BLaER1 treated with 17β-estradiol and CSF1 and Interleukin-3, amounts not matched to agents 10 nM and 100 nM (cell line): ENCODE measurements at regions not wholly inside any gene's neighbourhood (a gene's known extent, or its start where the extent isn't known, plus 50 kb on each side); places are given as distances from the start of the nearest gene placed in this dataset.
"Not testable (repeated sequence)": the region's sequence is repeated elsewhere in the genome, so short reads cannot be mapped to it uniquely, and the experiment has no call there.

Source experiments
- H3K27ac ChIP-seq, 11 experiments: shearing (Covaris generic); formaldehyde crosslinking; 2 replicates each; pipeline ENCODE4 v1.8.1; 2022
- H3K27me3 ChIP-seq, 11 experiments: shearing (Covaris generic); formaldehyde crosslinking; 2 replicates each; pipeline ENCODE4 v1.8.1; 2022
- H3K36me3 ChIP-seq, 11 experiments: shearing (Covaris generic); formaldehyde crosslinking; 2 replicates each; pipeline ENCODE4 v1.8.1; 2022
- H3K4me1 ChIP-seq, 10 experiments: shearing (Covaris generic); formaldehyde crosslinking; 2 replicates each; pipeline ENCODE4 v1.8.1; 2022
- H3K4me2 ChIP-seq, 11 experiments: shearing (Covaris generic); formaldehyde crosslinking; 2 replicates each; pipeline ENCODE4 v1.8.1; 2022
- H3K4me3 ChIP-seq, 10 experiments: shearing (Covaris generic); formaldehyde crosslinking; 2 replicates each; pipeline ENCODE4 v1.8.1; 2022
- H3K9ac ChIP-seq, 11 experiments: shearing (Covaris generic); formaldehyde crosslinking; 2 replicates each; pipeline ENCODE4 v1.8.1; 2022
- H3K9me3 ChIP-seq, 11 experiments: shearing (Covaris generic); formaldehyde crosslinking; replicated peaks in 1 of 11; 2 replicates each; pipeline ENCODE4 v1.8.1; 2022
- H4K20me1 ChIP-seq, 11 experiments: shearing (Covaris generic); formaldehyde crosslinking; 2 replicates each; pipeline ENCODE4 v1.8.1; 2022
- Cebpa-rat ChIP-seq, 11 experiments: shearing (Covaris generic); IDR thresholded peaks; 2 replicates each; pipeline ENCODE4 v1.8.1; 2022

DNA sequence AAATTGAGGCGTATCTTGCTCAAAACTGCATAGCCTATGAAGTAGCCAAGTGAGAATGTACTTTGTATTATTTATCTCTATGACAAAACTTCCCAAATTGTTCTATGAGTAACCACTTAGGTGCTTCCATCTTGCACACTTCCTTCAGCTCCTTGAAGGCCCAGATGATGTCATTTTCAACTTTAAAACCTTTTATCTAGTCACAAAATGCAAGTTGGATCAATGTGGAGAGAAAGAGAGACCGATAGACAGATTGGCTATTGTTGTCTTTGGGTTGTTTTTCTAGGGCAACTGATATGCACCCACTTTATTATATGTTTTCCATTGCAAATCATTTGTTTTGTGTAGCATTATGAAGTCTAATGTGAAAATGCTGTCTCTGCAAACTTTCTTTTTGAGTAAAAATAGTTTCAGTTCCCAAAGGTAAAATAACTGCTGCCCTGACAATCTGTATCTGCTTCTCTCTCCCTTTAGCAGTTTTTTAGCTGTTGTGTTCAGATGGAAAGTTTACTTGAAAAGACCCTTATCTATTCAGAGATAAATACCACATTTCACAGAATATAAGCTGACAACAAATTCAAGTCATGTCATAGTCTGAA is 73.7 kb upstream of the CITED2 start:
- TF ChIP-seq Cebpa-rat (IDR thresholded peaks at IDR 0.05) = no peak
- peaks cover 0 to 24% (median 8%) of the 10 kb centered on the region in 10 experiments; a peak in 14 of 20 replicates for H3K4me1 ChIP-seq
- no peak overlapping the region for H3K9ac ChIP-seq
- H3K36me3 ChIP-seq = no peaks in the 10 kb centered on the region
- no peak overlapping the region for H3K4me3 ChIP-seq
- no peak overlapping the region for H3K27ac ChIP-seq
- no peaks in the 10 kb centered on the region for H3K27me3 ChIP-seq
- H3K9me3 ChIP-seq = no peaks in the 10 kb centered on the region; a peak in 1 of 22 replicates
- no peaks in the 10 kb centered on the region for H4K20me1 ChIP-seq
- H3K4me2 ChIP-seq = peak overlapping the region in 2 of 11 experiments; percentile 15 to 46; a peak in 4 of 22 replicates

DNA sequence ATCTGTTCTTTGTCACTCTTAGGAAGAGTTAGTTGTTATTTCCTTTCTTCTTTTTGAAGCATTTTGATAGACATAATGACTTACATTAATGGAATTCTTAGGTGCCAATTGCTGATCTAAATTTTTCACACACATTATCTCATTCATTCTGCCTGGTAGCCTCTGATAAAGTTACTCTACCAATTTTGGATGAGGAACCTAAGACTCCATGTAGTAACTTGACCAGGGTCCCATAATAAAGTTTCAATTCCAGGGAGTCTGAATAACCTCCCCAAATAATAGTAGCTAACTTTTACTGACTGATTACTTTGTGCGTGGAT is 73.2 kb upstream of the CITED2 start:
- H3K27ac ChIP-seq = no peak overlapping the region
- no peaks in the 10 kb centered on the region for H3K36me3 ChIP-seq
- H3K9ac ChIP-seq = no peak overlapping the region
- H3K4me2 ChIP-seq = peak overlapping the region in 6 of 11 experiments; percentile 10 to 46 (median 30); a peak in 4 of 22 replicates
- H3K4me1 ChIP-seq = peaks cover 0 to 27% (median 8%) of the 10 kb centered on the region in 10 experiments; a peak in 15 of 20 replicates
- H3K27me3 ChIP-seq = no peaks in the 10 kb centered on the region
- no peak overlapping the region for H3K4me3 ChIP-seq
- H4K20me1 ChIP-seq = no peaks in the 10 kb centered on the region
- no peak for TF ChIP-seq Cebpa-rat (IDR thresholded peaks at IDR 0.05)
- no peaks in the 10 kb centered on the region; a peak in 1 of 22 replicates for H3K9me3 ChIP-seq

DNA sequence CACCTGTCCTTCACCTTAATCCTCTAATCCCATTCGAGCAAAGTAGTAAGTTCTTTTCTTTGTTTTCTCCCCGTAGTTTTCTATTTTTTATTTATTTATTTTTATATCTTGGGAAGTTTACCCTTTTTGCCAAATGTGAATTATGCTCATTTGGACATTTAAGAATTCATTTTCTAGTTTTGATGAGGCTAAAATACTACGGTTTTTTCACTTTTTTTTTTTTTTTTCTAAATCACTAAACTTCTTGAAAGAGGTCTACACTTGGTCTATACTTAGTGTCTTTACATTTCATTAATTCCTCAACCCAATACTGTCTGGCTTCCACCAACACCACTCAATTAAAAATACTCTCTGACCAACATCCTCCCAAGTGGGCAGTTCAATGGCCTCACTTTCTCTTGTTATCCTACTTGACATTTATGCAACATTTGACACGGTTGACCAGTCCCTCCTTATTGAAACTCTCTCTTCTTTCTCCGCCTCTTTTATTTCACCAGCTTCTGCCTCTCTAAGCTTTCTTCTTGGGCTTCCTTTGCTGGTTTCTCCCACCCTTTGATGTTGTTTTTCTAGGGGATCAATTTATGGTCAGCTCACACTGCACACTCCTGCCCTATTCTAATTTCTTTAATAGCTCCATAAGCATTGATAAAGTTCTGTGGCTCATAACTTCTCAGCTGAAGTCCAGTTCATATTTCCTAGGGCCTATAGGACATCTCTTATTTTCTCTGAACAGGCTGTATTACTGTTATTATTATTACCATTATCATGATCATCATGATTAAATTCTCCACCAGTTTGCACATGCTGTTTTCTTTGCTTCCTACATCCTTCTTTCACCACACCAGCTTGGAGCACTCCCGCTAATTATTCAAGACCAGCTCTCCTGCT is 72.6 kb upstream of the CITED2 start:
- Histone ChIP-seq H4K20me1 (no peaks in the 10 kb centered on the region), H3K27ac (no peak overlapping the region), H3K4me2 (peak overlapping the region in 9 of 11 experiments; percentile 4 to 47 (median 27); a peak in 14 of 22 replicates), H3K9ac (no peak overlapping the region), H3K4me3 (no peak overlapping the region), H3K9me3 (no peaks in the 10 kb centered on the region; a peak in 1 of 22 replicates), H3K4me1 (peaks cover 5 to 33% (median 13%) of the 10 kb centered on the region in 10 experiments; a peak in 17 of 20 replicates), H3K27me3 (no peaks in the 10 kb centered on the region), H3K36me3 (no peaks in the 10 kb centered on the region)
- no peak for TF ChIP-seq Cebpa-rat (IDR thresholded peaks at IDR 0.05)

DNA sequence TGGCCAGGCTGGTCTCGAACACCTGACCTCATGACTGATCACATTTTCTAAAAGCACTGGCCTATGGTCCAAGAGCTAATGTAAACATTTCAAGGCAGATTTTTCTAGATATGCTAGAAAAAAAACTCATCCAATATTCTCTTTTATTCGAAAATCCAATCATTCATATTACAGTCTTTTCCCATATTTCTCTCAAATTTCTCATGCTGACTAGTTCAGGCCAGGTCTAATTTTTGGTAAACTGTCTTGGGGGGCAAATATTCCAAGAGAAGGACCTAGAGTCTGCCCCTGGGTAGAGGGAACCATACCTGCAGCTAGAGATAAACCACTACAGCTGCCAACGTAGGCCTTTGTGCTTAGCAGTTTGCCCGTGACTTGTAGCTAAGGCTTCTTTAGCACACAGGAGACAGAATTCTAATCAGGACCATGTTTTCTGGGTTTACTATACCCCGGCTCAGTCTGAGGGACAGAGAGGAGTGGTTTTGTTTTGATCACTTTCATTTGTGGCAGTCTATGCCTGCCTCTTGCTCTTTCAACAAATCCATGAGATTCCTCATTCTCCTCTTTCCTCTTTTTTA is 71.8 kb upstream of the CITED2 start:
- Histone ChIP-seq H3K9ac (no peak overlapping the region), H3K4me1 (peaks cover 7 to 37% (median 14%) of the 10 kb centered on the region in 10 experiments; a peak in 17 of 20 replicates), H3K27me3 (no peaks in the 10 kb centered on the region), H3K4me2 (peak overlapping the region in 1 of 11 experiments; percentile 43; a peak in 1 of 22 replicates), H3K36me3 (no peaks in the 10 kb centered on the region), H3K9me3 (no peaks in the 10 kb centered on the region; a peak in 1 of 22 replicates), H3K4me3 (no peak overlapping the region), H3K27ac (no peak overlapping the region), H4K20me1 (no peaks in the 10 kb centered on the region)
- TF ChIP-seq Cebpa-rat (IDR thresholded peaks at IDR 0.05) = no peak

DNA sequence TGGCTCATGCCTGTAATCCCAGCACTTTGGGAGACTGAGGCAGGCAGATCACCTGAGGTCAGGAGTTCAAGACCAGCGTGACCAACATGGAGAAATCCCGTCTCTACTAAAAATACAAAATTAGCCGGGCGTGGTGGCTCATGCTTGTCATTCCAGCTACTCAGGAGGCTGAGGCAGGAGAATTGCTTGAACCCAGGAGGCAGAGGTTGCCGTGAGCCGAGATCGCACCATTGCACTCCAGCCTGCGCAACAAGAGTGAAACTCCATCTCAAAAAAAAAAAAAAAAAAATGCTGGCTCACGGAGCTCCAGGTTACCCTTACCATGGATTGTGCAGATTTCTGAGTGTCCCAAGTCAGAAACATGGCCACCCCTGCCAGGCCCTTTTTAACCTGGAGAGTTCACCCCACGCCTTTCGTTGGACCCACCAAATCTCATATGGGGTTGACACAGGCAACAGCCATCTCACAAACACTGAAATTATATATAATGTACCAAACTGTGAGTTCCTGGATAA is 69.9 kb upstream of the CITED2 start:
- not testable (repeated sequence) for H3K4me2 ChIP-seq, H3K9me3 ChIP-seq, H4K20me1 ChIP-seq, H3K27me3 ChIP-seq, H3K4me3 ChIP-seq, H3K36me3 ChIP-seq, H3K27ac ChIP-seq, H3K9ac ChIP-seq
- H3K4me1 ChIP-seq = peaks cover 7 to 37% (median 14%) of the 10 kb centered on the region in 10 experiments; a peak in 17 of 20 replicates

DNA sequence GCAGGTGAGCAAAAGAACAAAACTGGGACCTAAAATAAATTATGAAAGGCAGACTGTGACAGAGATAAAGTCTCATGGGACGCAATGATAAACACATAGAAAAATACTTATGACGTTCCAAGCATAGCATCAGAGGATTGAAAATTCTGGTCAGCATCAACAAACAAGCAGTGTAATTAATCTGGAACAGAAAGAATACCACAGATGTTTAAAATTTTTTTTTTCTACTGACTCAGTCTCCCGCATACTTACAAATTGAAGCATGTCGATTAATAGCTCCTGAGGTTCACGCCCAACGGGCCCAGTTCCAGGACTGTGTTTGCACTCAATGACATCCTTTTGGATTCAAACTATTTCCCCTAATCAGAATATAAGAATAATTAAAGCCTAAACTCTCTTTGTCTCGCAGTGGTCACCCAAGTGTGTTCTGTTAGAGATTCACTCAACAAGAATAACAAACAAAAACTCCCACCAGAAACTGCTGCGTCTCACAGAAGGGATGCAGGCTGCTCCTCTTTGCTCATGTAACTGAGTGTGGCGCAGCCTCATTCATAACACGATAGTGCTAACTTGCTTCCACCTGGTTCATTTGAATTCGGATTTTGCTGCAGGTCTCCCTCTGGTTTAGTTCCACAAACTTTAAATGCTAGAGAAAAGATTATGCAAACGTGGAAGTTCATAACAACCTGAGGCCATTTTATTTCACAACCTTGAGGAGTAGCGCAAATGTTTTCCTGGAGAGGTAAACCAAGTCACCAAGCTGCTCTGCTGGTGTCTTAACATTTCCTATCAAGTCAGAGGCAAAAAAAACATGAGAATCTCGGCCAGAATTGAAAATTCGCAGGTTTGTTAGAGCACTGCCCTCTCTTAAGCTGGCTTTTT is 69.0 kb upstream of the CITED2 start:
- Histone ChIP-seq H3K4me3 (no peak overlapping the region), H3K9me3 (no peaks in the 10 kb centered on the region; a peak in 1 of 22 replicates), H4K20me1 (no peaks in the 10 kb centered on the region), H3K9ac (no peak overlapping the region), H3K4me1 (peaks cover 7 to 30% (median 14%) of the 10 kb centered on the region in 10 experiments; a peak in 17 of 20 replicates), H3K27me3 (no peaks in the 10 kb centered on the region), H3K27ac (no peak overlapping the region), H3K36me3 (no peaks in the 10 kb centered on the region), H3K4me2 (no peak overlapping the region)
- no peak for TF ChIP-seq Cebpa-rat (IDR thresholded peaks at IDR 0.05)

DNA sequence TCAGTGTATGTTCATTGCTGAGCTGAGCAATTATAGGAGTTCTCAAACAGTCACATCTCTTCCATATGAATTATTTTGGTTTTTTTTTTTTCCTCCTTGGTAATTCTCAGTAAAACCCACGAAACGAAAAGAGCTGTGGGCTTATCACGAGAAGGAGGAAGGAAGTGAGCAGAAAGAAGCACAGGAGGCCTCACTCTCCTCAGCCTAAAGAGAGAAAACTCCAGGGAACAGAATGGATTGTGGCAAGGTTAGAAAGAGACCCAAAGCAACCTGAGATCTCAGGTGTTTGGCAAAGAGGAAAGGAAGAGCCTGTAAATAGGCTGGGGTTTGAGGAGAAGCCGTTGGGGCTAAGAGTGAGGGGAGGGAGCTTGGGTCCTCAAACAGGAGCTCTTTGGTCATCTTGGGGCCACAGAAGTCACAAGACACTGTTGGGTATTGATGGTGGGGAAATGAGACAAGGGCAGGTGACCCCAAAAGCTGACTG is 67.8 kb upstream of the CITED2 start:
- Histone ChIP-seq H3K9me3 (no peaks in the 10 kb centered on the region; a peak in 1 of 22 replicates), H3K4me1 (peaks cover 7 to 20% (median 11%) of the 10 kb centered on the region in 10 experiments; a peak in 17 of 20 replicates), H3K36me3 (no peaks in the 10 kb centered on the region), H4K20me1 (no peaks in the 10 kb centered on the region), H3K4me2 (peak overlapping the region in 9 of 11 experiments; percentile 0 to 74 (median 18); a peak in 10 of 22 replicates), H3K4me3 (no peak overlapping the region), H3K27ac (peak overlapping the region in 2 of 11 experiments; percentile 44 to 48; a peak in 2 of 22 replicates), H3K27me3 (no peaks in the 10 kb centered on the region), H3K9ac (no peak overlapping the region)
- TF ChIP-seq Cebpa-rat (IDR thresholded peaks at IDR 0.05) = no peak

DNA sequence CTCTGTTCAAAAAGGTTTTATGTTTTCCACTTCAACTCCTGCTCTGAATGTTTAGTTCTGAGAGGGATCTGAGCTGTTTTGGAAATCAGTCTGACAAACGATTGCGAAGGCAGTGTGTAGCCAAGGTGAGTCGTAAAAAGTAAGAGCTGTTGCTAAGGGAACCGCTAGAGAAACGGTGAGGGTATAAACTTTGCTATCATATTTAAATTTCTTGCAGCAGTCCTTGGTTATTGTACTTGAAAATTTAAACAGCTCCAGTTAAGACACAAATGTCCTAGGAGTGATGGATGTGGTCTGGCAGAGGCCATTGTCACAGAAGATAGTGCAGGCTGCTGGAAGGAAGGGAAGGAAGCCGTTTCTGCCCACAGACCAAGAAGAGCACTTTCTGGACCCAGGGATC is 64.9 kb upstream of the CITED2 start:
- H3K4me1 ChIP-seq = peaks cover 0 to 13% (median 7%) of the 10 kb centered on the region in 10 experiments; a peak in 12 of 20 replicates
- no peak overlapping the region for H3K27ac ChIP-seq
- no peaks in the 10 kb centered on the region for H3K9me3 ChIP-seq
- no peak for TF ChIP-seq Cebpa-rat (IDR thresholded peaks at IDR 0.05)
- no peak overlapping the region for H3K4me3 ChIP-seq
- no peaks in the 10 kb centered on the region for H4K20me1 ChIP-seq
- no peak overlapping the region for H3K9ac ChIP-seq
- H3K27me3 ChIP-seq = no peaks in the 10 kb centered on the region
- H3K36me3 ChIP-seq = no peaks in the 10 kb centered on the region
- no peak overlapping the region for H3K4me2 ChIP-seq
